GM23338 (cell line): ENCODE measurements at regions not wholly inside any gene's neighbourhood (a gene's known extent, or its start where the extent isn't known, plus 50 kb on each side); places are given as distances from the start of the nearest gene placed in this dataset.

Experiments
- ATAC-seq: fragments of 200-7000 bp; cut with Tn5 transposase; 3 replicates; pipeline ENCODE4 v1.9.1; 2020
- DNase-seq: peaks from one replicate; pipeline ENCODE4 v3.0.0-alpha.2; 2015; ENCODE audit warnings: low spot score
- H2AFZ ChIP-seq: fragments of 200-600 bp; sonication (generic); 2 replicates; pipeline ENCODE4 v1.8.0; 2016; ENCODE audit warnings: antibody characterized with exemption, mild to moderate bottlenecking, moderate library complexity
- H3F3A ChIP-seq: fragments of 200-600 bp; sonication (generic); replicated peaks from 2 replicates; pipeline ENCODE4 v1.8.0; 2017; ENCODE audit warnings: antibody characterized with exemption, mixed run types, low read depth
- H3K27ac ChIP-seq: fragments of 200-600 bp; sonication (generic); 2 replicates; pipeline ENCODE4 v1.6.1; 2016; ENCODE audit warnings: low read depth
- H3K27me3 ChIP-seq: fragments of 200-600 bp; sonication (generic); 2 replicates; pipeline ENCODE4 v1.8.0; 2016; ENCODE audit warnings: mild to moderate bottlenecking, mixed run types, moderate library complexity; ENCODE audit not compliant: insufficient read depth
- H3K36me3 ChIP-seq: fragments of 200-600 bp; sonication (generic); 2 replicates; pipeline ENCODE4 v1.8.0; 2016; ENCODE audit warnings: mild to moderate bottlenecking; ENCODE audit not compliant: insufficient read depth
- H3K4me1 ChIP-seq: fragments of 200-600 bp; sonication (generic); 2 replicates; pipeline ENCODE4 v1.8.0; 2016; ENCODE audit warnings: mild to moderate bottlenecking, moderate library complexity; ENCODE audit not compliant: insufficient read depth
- H3K4me2 ChIP-seq: fragments of 200-600 bp; sonication (generic); 2 replicates; pipeline ENCODE4 v1.7.1; 2017; ENCODE audit warnings: mixed run types
- H3K4me3 ChIP-seq: fragments of 200-600 bp; sonication (generic); 2 replicates; pipeline ENCODE4 v1.6.1; 2016; ENCODE audit warnings: mixed run types
- H3K79me2 ChIP-seq: fragments of 200-600 bp; sonication (generic); replicated peaks from 2 replicates; pipeline ENCODE4 v1.8.0; 2017; ENCODE audit warnings: mild to moderate bottlenecking; ENCODE audit not compliant: insufficient read depth
- H3K9me2 ChIP-seq: fragments of 200-600 bp; sonication (generic); 2 replicates; pipeline ENCODE4 v1.8.0; 2017; ENCODE audit not compliant: insufficient read depth
- H4K20me1 ChIP-seq: fragments of 200-600 bp; sonication (generic); replicated peaks from 2 replicates; pipeline ENCODE4 v1.8.0; 2017; ENCODE audit warnings: mild to moderate bottlenecking; ENCODE audit not compliant: insufficient read depth
- H3K27ac Mint-ChIP-seq: 2 replicates; pipeline ENCODE4 v1.8.0; 2020; ENCODE audit warnings: inconsistent platforms, mild to moderate bottlenecking, moderate library complexity, mixed read lengths
- H3K27me3 Mint-ChIP-seq: 3 replicates; pipeline ENCODE4 v1.8.0; 2022; ENCODE audit warnings: low read depth, mild to moderate bottlenecking, moderate library complexity, mixed read lengths, inconsistent platforms; ENCODE audit not compliant: insufficient read depth, poor library complexity
- H3K36me3 Mint-ChIP-seq: 3 replicates; pipeline ENCODE4 v1.8.0; 2021; ENCODE audit warnings: low read depth, mild to moderate bottlenecking, inconsistent platforms, moderate library complexity, mixed read lengths
- H3K4me1 Mint-ChIP-seq: 3 replicates; pipeline ENCODE4 v1.8.0; 2020; ENCODE audit warnings: mild to moderate bottlenecking, inconsistent platforms, mixed read lengths
- H3K4me3 Mint-ChIP-seq: 3 replicates; pipeline ENCODE4 v1.8.0; 2021; ENCODE audit warnings: moderate library complexity, mild to moderate bottlenecking, inconsistent platforms, mixed read lengths
- H3K9me3 Mint-ChIP-seq: 3 replicates; pipeline ENCODE4 v1.8.0; 2020; ENCODE audit warnings: moderate library complexity, mild to moderate bottlenecking, inconsistent platforms, mixed read lengths
- CREB1 ChIP-seq: fragments of 250-450 bp; sonication (Bioruptor Pico); IDR thresholded peaks from 2 replicates; pipeline ENCODE4 v1.5.0; 2020; ENCODE audit warnings: low read depth, mild to moderate bottlenecking, moderate library complexity
- CTCF ChIP-seq, 2 experiments: fragments of 200-600 bp in 1 of 2; sonication (generic) in 1 of 2; conservative IDR thresholded peaks; 2 replicates each; pipeline versions ENCODE4 v1.5.1 to v1.6.1; 2016 to 2017; ENCODE audit warnings: antibody characterized with exemption in 2 of 2, low read depth in 2 of 2, mild to moderate bottlenecking in 2 of 2, moderate library complexity in 1 of 2
- ETS1 ChIP-seq: IDR thresholded peaks from 2 replicates; pipeline ENCODE4 v1.6.1; 2016; ENCODE audit warnings: antibody characterized with exemption
- EZH2 ChIP-seq: fragments of 200-600 bp; sonication (generic); IDR thresholded peaks from one replicate; pipeline ENCODE4 v1.8.0; 2017; ENCODE audit warnings: antibody characterized with exemption, mild to moderate bottlenecking, low read depth; ENCODE audit not compliant: unreplicated experiment
- EZH2phosphoT487 ChIP-seq: fragments of 200-600 bp; sonication (generic); IDR thresholded peaks from one replicate; pipeline ENCODE4 v1.8.1; 2018; ENCODE audit warnings: antibody characterized with exemption; ENCODE audit not compliant: unreplicated experiment
- JUNB ChIP-seq: IDR thresholded peaks from one replicate; pipeline ENCODE4 v1.6.1; 2016; ENCODE audit warnings: antibody characterized with exemption; ENCODE audit not compliant: unreplicated experiment
- NANOG ChIP-seq: IDR thresholded peaks from 2 replicates; pipeline ENCODE4 v1.6.1; 2016; ENCODE audit warnings: antibody characterized with exemption, borderline replicate concordance
- POLR2AphosphoS5 ChIP-seq: IDR thresholded peaks from 2 replicates; pipeline ENCODE4 v1.6.1; 2016; ENCODE audit warnings: antibody characterized with exemption, low read depth
- REST ChIP-seq: IDR thresholded peaks from one replicate; pipeline ENCODE4 v1.6.1; 2018; ENCODE audit warnings: antibody characterized with exemption; ENCODE audit not compliant: unreplicated experiment
- STAT1 ChIP-seq: IDR thresholded peaks from one replicate; pipeline ENCODE4 v1.6.1; 2016; ENCODE audit warnings: antibody characterized with exemption; ENCODE audit not compliant: unreplicated experiment
- ZNF114 ChIP-seq: fragments of 250-450 bp; sonication (Bioruptor Pico); IDR thresholded peaks from 2 replicates; pipeline ENCODE4 v1.5.0; 2020; ENCODE audit warnings: mild to moderate bottlenecking, moderate library complexity
- ZNF331 ChIP-seq: fragments of 250-450 bp; sonication (Bioruptor Pico); IDR thresholded peaks from 2 replicates; pipeline ENCODE4 v1.5.0; 2020; ENCODE audit warnings: low read depth, mild to moderate bottlenecking, moderate library complexity
- ZNF462 ChIP-seq: fragments of 250-450 bp; sonication (Bioruptor Pico); IDR thresholded peaks from 2 replicates; pipeline ENCODE4 v1.5.0; 2020; ENCODE audit warnings: mild to moderate bottlenecking, moderate library complexity

- H3K4me1 Mint-ChIP-seq: peaks cover 40% of the 10 kb centered on the region
- Histone ChIP-seq H3K9me2 (no peaks in the 10 kb centered on the region), H3K4me3 (no peak overlapping the region), H3K4me2 (no peak overlapping the region), H3K27ac (no peak overlapping the region), H3K4me1 (no peaks in the 10 kb centered on the region), H3K27me3 (no peaks in the 10 kb centered on the region), H2AFZ (no peak overlapping the region), H4K20me1 (no peaks in the 10 kb centered on the region), H3K79me2 (no peaks in the 10 kb centered on the region), H3K36me3 (no peaks in the 10 kb centered on the region), H3F3A (no peaks in the 10 kb centered on the region)
- no peak overlapping the region for H3K27ac Mint-ChIP-seq
- H3K9me3 Mint-ChIP-seq: no peaks in the 10 kb centered on the region; the same call in 2 of the 3 replicates
- no peak for TF ChIP-seq CREB1 (CRISPR knock-in tag)
- TF ChIP-seq EZH2phosphoT487: no peak
- TF ChIP-seq ETS1: no peak
- TF ChIP-seq POLR2AphosphoS5: no peak
- no peak for TF ChIP-seq EZH2
- TF ChIP-seq NANOG: no peak
- no peak for TF ChIP-seq CTCF (conservative IDR thresholded peaks at IDR 0.05; ENCODE audit: low read depth in 2 of 2)
- TF ChIP-seq ZNF114 (CRISPR knock-in tag): no peak
- TF ChIP-seq ZNF331: no peak
- no peak for TF ChIP-seq ZNF462 (CRISPR knock-in tag)
- no peak for TF ChIP-seq REST
- no peak for TF ChIP-seq JUNB
- TF ChIP-seq STAT1: no peak
- no peaks in the 10 kb centered on the region for H3K27me3 Mint-ChIP-seq
- H3K4me3 Mint-ChIP-seq: no peak overlapping the region
- ATAC-seq: no peak
- DNase-seq: no peak
- H3K36me3 Mint-ChIP-seq: peaks cover 3% of the 10 kb centered on the region; the same call in 1 of the 3 replicates
These were observed 215.2 kb downstream of the HTR7 start for GRCh38 chr10:90642650-90643049.
